C4-2B (cell line): ENCODE measurements at regions not wholly inside any gene's neighbourhood (a gene's known extent, or its start where the extent isn't known, plus 50 kb on each side); places are given as distances from the start of the nearest gene placed in this dataset.

Experiments used
- CTCF ChIP-seq: fragments of 450-650 bp; conservative IDR thresholded peaks from 2 replicates; pipeline ENCODE4 v1.5.1; 2017; ENCODE audit warnings: mild to moderate bottlenecking
- ZFX ChIP-seq: fragments of 450-650 bp; IDR thresholded peaks from 2 replicates; pipeline ENCODE4 v1.6.1; 2017

- no peak for TF ChIP-seq CTCF
- no peak for TF ChIP-seq ZFX
These were observed 133.6 kb upstream of the FRG1 start for GRCh38 chr4:189807031-189807430.
